Activated CD4-positive, alpha-beta T cell treated with anti-CD3 and anti-CD28 coated beads, Interleukin-2, Interleukin-4, amounts not matched to agents 100 ng/mL and 50 ng/mL, durations not matched to agents 16 hours and 8 hours (primary cell): ENCODE measurements at regions not wholly inside any gene's neighbourhood (a gene's known extent, or its start where the extent isn't known, plus 50 kb on each side); places are given as distances from the start of the nearest gene placed in this dataset.
A peak's percentile ranks its signal among the peaks of the same experiment; 100 is the strongest.

ENCODE experiments used
- DNase-seq: peaks from one replicate; pipeline ENCODE4 v3.0.0-alpha.2; 2020; ENCODE audit warnings: low spot score

DNA sequence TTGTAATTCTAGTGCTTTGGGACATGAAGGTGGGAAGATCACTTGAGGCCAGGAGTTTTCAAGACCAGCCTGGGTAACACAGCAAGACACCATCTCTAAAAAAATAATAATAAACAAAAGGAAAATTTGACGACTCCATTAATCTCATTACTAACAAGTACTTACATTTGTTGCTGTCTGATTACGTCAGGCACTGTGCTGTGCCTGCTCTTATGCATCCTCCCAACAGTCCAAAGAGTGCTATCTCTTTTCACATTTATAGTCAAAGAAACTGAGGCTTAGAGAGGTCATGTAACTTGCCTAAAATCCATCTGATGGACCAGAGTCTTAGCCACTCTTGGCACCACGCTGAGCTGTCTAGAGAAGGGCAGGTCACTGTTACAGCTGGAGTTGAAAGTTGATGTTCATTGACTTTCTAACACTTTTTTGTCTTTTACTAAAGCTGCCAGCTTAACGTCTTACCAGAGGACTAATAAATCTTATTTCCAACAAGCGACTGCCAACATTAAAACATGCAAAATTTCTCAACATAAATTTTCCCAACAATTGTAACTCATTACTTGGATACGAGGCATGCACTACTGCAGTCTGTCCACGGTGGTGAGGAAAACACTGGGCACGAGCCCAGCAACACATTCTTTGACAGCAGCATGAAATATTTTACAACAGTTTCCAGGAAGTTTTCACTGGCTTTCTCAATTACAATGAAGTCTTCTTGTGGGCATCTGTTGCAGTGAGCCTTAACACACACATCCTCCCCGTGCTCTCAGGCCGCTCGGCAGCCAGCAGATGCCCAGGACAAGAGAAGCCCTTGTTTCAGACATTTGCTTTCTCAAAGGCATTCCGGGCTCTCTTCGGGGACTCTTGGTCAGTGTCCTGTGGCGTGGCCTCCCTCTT lies 262.9 kb upstream of the PROX1 start:
- no peak for DNase-seq

- no peak for DNase-seq
These were observed 259.8 kb upstream of the PROX1 start for GRCh38 chr1:213727853-213728592.

DNA sequence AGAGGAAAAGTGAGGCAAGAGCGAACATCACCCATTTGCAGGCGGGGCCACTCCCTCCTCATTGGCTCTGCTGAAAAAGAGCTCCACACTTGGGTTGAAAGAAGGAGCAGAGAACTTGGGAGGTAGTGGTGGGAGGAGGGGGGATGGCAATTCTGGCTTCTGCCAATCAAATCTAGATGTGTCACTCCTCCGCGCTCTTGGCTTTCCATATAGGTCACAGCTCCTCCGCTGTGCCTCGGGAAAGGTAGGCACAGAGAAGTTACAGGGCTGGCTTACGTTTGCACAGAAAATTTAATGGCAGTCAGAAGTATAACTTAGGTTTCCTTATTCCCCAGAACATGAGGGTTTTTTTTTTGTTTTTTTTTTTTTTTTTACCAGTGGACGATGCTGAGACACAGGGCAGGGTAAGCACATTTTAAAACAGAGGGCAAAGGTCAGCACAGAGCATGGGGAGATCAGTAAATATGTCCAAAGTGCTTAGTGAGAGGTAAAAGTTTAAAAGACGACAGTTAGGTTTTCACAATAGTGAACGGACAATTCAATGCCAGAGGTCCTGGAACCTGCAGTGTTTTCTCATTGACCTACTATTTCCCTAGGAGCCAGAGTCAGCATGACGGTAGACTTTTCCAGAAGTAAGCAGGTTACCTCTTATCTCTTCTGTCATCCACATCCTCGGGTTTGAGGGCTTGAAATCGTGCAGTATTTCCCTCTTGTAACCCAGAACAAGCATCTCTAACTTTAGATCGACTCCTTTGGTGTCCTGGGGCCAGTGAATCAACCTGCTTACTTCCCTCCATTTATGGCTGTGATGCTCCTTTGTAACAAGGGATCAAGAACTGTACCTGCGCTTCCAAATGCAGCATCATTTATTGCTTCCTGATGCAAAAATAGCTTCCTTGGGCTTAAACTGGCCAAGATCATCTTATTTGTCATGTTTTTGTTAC lies 258.9 kb upstream of the PROX1 start:
- no peak for DNase-seq

DNA sequence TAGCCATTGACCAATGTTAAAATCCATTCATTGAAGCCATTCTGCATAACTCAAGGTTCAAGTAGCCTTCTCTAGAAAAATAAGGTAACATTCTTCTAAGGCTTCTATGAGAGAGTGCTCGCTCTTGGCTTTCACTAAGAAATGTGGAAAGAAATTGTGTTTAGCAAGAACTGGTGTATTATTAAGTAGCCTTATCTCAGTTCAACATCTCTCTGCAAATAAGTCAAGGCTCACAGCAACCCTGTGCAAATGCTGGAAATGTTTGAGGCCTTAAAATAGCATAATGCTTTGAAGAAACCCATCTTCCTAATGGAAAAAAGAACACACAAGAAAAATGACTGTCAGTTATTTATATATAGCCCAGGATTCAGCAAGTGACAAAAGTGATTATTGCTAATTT lies 254.1 kb upstream of the PROX1 start:
- DNase-seq = no peak

GRCh38 chr1:213737398-213738035 lies 250.3 kb upstream of the PROX1 start:
- DNase-seq = no peak

- no peak for DNase-seq
These were observed 249.1 kb upstream of the PROX1 start for GRCh38 chr1:213738658-213739057.

DNA sequence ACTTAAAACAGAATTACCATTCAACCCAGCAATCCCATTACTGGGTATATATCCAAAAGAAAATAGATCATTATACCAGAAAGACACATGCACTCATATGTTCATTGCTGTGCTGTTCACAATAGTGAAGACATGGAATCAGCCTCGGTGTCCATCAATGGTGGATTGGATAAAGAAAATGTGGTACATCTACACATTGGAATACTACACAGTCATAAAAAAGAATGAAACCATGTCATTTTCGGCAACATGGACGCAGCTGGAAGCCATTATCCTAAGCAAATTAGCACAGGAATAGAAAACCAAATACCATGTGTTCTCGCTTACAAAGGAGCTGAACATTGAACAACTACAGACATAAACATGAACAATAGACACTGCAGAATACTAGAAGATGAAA lies 244.8 kb upstream of the PROX1 start:
- no peak for DNase-seq

- DNase-seq = no peak
These were observed 243.0 kb upstream of the PROX1 start for GRCh38 chr1:213744780-213745179.

DNA sequence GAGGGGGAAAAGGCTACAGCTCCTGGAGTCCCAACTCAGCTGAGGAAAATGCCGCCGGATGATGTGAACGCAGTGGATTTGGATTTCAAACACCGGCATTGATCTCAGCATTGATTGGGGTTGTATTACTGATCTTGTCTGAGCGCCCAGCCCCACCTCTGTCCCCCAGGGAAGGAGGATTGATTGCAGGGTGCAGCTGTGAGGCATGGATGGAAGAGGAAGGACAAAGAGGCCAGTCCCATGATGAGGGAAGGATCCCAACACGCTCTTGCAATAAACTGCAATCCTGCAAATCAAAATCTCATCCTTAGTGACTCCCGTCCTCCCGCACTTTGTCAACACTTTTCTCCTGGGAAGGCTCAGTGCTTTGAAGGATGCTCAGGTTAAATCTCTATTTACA lies 242.3 kb upstream of the PROX1 start:
- no peak for DNase-seq

- DNase-seq = no peak
These were observed 238.2 kb upstream of the PROX1 start for GRCh38 chr1:213749558-213749957.

GRCh38 chr1:213750231-213751063 lies 237.3 kb upstream of the PROX1 start:
- no peak for DNase-seq

DNA sequence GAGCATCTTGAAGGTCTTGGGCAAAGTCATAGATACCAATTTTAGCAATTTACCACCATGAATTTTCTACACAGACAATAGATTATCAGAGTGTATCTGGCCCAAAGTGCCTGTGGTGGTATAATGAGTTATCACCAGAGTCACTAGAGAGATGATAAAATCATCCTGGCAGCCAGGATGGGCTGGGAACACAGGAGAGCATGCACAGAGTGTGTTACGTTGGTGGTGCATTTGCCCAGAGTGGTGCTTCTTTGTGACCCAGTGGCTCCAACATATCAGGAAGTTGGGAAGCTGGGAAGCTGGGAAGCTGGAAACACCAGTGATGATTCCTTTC lies 236.7 kb upstream of the PROX1 start:
- no peak for DNase-seq

GRCh38 chr1:213759359-213760181 lies 228.2 kb upstream of the PROX1 start:
- DNase-seq = no peak

GRCh38 chr1:213761845-213762407 lies 225.8 kb upstream of the PROX1 start:
- peak; percentile 40 for DNase-seq

GRCh38 chr1:213767683-213768082 lies 220.1 kb upstream of the PROX1 start:
- no peak for DNase-seq

GRCh38 chr1:213772128-213773063 lies 215.4 kb upstream of the PROX1 start:
- no peak for DNase-seq

DNA sequence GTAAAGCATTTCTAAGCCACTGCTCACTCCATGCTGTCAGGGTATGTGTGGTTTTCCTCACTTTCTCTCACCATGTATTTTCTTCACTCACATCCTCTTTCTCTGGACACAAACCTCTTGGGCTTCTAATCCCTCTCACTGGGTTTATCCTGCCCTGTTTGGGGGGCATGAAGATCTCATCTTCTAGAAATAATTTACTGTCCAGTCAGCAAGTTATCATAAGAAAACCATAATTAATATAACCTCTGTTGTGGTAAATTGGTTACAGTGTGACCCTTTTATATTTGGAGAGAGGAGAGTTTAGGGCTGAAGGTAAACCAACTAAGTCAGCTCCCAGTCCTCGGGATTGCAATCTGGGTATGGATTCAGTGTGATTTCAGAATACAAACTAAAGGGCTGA lies 213.8 kb upstream of the PROX1 start:
- no peak for DNase-seq

GRCh38 chr1:213776969-213777368 lies 210.8 kb upstream of the PROX1 start:
- no peak for DNase-seq

DNA sequence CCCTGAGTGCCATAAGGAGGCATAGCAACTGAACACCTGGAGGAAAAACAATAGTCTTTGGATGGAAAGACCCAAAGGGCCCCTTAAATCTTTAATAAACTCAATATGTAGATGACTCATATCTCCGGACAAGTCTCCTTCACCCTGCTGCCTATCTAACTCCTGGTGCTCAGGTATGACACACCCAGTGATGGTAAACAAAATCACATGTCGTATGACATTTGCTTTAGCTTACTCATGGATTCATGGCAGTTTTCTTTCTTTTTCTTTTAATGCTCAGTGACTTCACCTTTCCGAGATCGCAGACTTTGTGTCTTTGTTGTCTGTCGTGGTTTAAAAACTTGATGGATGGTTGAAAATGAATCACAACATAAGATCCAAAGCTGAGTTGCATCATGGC lies 208.5 kb upstream of the PROX1 start:
- DNase-seq = no peak
